GM19324 (cell line): ENCODE measurements at regions not wholly inside any gene's neighbourhood (a gene's known extent, or its start where the extent isn't known, plus 50 kb on each side); places are given as distances from the start of the nearest gene placed in this dataset.

Experiments
- ATAC-seq: cut with Tn5 transposase; IDR thresholded peaks from one replicate; pipeline ENCODE4 v1.9.1; 2021; ENCODE audit warnings: mild to moderate bottlenecking, moderate library complexity; ENCODE audit not compliant: unreplicated experiment, low FRiP score

DNA sequence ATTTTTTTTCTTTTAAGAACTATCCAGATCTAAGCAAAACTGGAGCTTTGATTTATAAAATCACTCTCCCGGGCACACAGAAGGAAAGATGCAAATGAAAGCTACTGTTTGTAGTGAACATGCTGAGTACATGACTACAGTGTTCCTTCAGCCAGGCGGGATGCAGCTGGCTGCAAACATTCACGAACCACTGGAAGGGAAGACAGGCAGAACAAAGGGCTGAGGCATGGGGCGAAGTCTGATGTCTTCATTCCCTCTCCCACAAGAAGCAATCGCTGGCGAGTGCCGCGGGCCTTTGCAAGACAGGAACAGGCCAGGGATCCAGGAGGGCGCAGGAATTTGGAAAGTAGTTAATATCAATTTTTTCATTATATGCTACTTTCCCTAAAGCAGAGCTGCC is 257.9 kb upstream of the AJAP1 start:
- ATAC-seq = no peak

GRCh38 chr1:4397196-4397595 is 257.2 kb upstream of the AJAP1 start:
- no peak for ATAC-seq

- ATAC-seq = no peak
Measured at GRCh38 chr1:4402032-4402431, 252.4 kb upstream of the AJAP1 start.

DNA sequence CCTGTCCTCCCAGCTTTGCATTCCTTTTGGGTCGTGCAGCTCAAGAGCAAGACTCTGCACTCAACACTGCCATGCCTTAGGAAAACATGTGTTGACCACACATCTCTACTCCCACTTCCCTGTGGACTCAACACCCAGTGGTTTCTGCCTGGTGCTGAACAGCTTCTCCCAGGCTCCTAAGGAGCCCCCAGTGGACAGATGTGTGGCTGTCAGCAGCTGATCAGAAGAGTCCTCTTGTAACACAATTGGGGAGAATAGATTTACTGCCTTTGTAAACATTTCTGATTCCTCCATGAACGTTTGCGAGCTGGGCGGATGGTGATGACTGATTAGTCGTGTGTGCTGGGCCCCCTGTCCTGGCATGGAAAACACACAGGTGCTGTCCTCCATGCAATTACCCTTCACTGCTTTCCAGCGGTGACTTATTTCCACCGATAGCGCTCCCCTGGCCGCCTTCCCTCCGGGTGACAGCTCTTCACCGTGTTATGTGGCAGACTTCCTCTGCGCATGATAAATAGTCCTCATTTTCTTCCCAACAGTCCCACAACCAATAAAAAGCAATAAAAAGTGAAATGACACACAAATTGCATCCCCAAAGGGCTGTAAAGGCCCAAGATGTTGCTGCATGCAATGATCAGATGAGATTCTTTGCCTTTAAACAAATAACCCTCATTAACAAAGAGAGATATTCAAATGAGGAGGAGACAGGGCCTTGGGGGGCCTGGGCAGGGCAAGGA is 249.4 kb upstream of the AJAP1 start:
- no peak for ATAC-seq

DNA sequence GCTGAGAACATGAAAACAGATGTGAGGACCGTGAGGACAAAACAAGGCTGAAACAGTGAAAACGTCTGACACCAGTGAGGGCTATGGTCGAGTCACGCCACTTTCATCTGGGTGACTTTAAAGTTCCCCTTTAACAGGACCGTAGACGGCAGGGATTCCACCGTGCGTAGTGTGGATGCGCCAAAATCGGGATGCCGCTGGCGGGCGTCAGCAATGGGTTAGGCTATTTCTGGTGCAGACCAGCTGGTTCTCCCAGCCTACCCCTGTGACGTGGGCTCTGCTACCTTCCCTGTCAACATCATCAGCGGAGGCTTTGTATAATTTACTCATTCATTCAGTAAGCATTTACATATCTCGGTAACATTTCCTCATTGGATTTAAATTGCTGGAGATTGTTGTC is 246.6 kb upstream of the AJAP1 start:
- ATAC-seq = no peak

- ATAC-seq = no peak
Measured at GRCh38 chr1:4408380-4408779, 246.0 kb upstream of the AJAP1 start.

- no peak for ATAC-seq
Measured at GRCh38 chr1:4411862-4412261, 242.5 kb upstream of the AJAP1 start.

GRCh38 chr1:4415476-4415875 is 238.9 kb upstream of the AJAP1 start:
- ATAC-seq = no peak

GRCh38 chr1:4416189-4416588 is 238.2 kb upstream of the AJAP1 start:
- ATAC-seq = no peak

- no peak for ATAC-seq
Measured at GRCh38 chr1:4418021-4418420, 236.4 kb upstream of the AJAP1 start.

- no peak for ATAC-seq
Measured at GRCh38 chr1:4421986-4422385, 232.4 kb upstream of the AJAP1 start.

- no peak for ATAC-seq
Measured at GRCh38 chr1:4422504-4423289, 231.7 kb upstream of the AJAP1 start.

GRCh38 chr1:4424254-4424653 is 230.2 kb upstream of the AJAP1 start:
- ATAC-seq = no peak

- no peak for ATAC-seq
Measured at GRCh38 chr1:4424766-4425165, 229.6 kb upstream of the AJAP1 start.

DNA sequence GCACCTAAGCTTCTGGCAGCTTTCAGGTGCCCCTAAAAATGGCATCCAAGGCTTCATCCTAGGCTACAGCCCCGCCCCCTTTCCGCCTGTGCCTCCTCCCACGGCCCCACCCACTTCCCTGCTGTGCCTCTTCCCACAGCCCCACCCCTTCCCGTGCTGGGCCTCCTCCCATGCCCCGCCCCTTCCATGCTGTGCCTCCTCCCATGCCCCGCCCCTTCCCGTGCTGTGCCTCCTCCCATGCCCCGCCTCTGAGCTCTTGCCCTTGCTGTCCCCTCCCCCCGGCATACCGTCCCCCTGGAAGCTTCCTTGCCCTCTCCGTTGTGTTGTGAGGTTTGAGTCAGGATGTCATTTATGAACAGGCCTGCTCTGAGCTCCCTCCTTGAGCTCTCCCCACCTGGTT is 228.5 kb upstream of the AJAP1 start:
- no peak for ATAC-seq

- no peak for ATAC-seq
Measured at GRCh38 chr1:4428711-4429110, 225.7 kb upstream of the AJAP1 start.

DNA sequence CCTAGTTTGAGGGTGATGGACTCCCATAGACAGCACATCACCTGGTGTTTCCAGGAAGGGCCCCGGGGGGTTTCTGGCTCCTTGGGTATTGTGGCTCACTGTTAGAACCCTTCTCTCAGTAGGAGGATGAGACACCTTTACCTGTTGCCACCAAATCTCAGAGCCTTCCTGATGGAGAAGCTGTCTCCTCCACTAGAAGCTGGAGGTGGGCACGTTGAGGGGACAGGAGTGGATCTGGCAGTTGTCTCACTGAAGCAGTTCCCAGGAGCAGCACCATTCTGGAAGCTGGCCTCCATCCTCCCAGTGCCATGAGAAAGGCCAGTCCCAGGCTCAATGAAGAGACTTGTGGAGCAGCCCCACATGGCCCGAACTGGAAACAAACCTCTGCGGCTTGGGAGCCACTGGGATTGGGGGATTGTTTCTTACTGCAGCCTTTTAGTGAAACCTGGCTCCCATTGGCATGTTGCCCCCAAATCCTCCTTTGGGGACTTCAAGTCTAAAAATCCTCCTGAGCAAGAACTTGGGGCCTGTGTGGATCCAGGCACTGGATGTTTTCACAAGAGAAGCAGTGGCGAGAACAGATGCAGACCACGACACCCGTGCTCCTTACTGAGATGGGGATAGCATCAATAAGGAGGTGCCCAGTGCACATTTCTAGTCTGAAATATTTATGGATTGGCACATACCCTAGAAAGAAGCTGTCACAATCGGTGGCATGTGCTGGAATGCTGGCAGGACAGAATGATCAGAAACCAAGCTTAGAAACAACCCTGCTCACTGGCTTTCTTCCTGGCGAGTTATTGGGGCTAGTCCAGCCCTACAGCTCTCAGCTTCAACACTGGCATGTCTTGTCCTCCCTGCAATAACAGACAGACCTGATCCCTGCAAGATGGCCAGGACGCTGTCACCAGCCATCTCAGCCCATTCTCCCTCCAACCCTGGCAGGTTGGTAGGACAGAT is 223.7 kb upstream of the AJAP1 start:
- no peak for ATAC-seq

GRCh38 chr1:4431491-4431890 is 222.9 kb upstream of the AJAP1 start:
- ATAC-seq = no peak

GRCh38 chr1:4433075-4433474 is 221.3 kb upstream of the AJAP1 start:
- ATAC-seq = no peak

DNA sequence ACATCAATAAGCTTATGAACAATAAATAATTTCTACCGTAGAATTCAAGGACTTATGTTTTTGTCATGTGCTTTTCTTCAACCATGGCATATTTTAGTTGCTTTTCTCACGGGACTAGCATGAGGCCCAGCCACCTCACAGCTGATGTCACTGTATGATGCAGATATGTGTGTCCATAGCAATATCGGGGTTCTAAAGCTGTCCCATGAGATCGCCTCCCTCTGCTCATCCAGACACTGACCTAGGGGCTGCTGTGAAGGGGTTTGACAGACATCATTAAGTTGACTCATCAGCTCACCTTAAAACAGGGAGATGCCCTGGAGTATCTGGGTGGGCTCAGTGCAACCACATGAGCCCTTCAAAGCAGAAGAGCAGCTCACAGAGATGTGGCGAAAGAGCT is 210.3 kb upstream of the AJAP1 start:
- no peak for ATAC-seq
